HepG2 (cell line): ENCODE measurements at regions not wholly inside any gene's neighbourhood (a gene's known extent, or its start where the extent isn't known, plus 50 kb on each side); places are given as distances from the start of the nearest gene placed in this dataset.

Experiments
- ATAC-seq: fragments of 200-7000 bp; cut with Tn5 transposase; 3 replicates; pipeline ENCODE4 v1.9.1; 2020; ENCODE audit warnings: mild to moderate bottlenecking, moderate library complexity
- BruUV-seq: library from RNA; stranded (reverse); fragments of 400-500 nt; replicated peaks from 2 replicates; lab custom pipeline; 2021; lab: Mats Ljungman, UMichigan
- CTCF ChIA-PET: fragments of 300-600 bp; formaldehyde crosslinking; extraction: SDS; loops from one replicate; lab custom pipeline; 2021; ENCODE audit warnings: low total read pairs, inconsistent platforms, low intra/inter-chr PET ratio; lab: Yijun Ruan, JAX
- POLR2A ChIA-PET: fragments of 350-600 bp; sonication (Branson Sonifier 250); formaldehyde crosslinking; loops from one replicate; lab custom pipeline; 2020; ENCODE audit warnings: antibody characterized with exemption, inconsistent platforms; lab: Yijun Ruan, JAX
- DNase-seq: peaks from one replicate; pipeline ENCODE4 v3.0.0-alpha.2; 2015; ENCODE audit warnings: low spot score
- FAIRE-seq: peaks from 3 replicates; lab custom pipeline; 2011; peaks lifted over from hg19 to GRCh38; lab: Jason Lieb, UNC
- H2AFZ ChIP-seq: one replicate; pipeline ENCODE4 v1.6.1; 2011; ENCODE audit warnings: low read length, inconsistent platforms
- H3K27ac ChIP-seq: fragments of 300-600 bp; 3 replicates; pipeline ENCODE4 v1.8.0; 2011; ENCODE audit warnings: mixed run types, mild to moderate bottlenecking, mixed read lengths, low read length, inconsistent platforms; ENCODE audit not compliant: insufficient read depth; ENCODE audit errors: extremely low read length
- H3K27me3 ChIP-seq, 2 experiments: fragments of 200-600 bp in 1 of 2; 2 replicates in 1 of 2; 3 replicates in 1 of 2; pipeline versions ENCODE4 v1.6.0 to v1.8.0; 2011; ENCODE audit warnings: low read length in 2 of 2, mild to moderate bottlenecking in 2 of 2, moderate library complexity in 2 of 2, inconsistent platforms in 1 of 2; ENCODE audit not compliant: insufficient read depth in 2 of 2, control insufficient read depth in 1 of 2
- H3K36me3 ChIP-seq, 2 experiments: fragments of 200-600 bp in 1 of 2; replicated peaks in 1 of 2; 2 replicates in 1 of 2; 3 replicates in 1 of 2; pipeline versions ENCODE4 v1.5.1 to v1.8.0; 2011; ENCODE audit warnings: low read length in 2 of 2, inconsistent platforms in 1 of 2; ENCODE audit not compliant: insufficient read depth in 2 of 2, control insufficient read depth in 1 of 2
- H3K4me1 ChIP-seq: 2 replicates; pipeline ENCODE4 v1.5.1; 2012; ENCODE audit warnings: low read length, inconsistent platforms; ENCODE audit not compliant: insufficient read depth
- H3K4me2 ChIP-seq: 2 replicates; pipeline ENCODE4 v1.6.0; 2011; ENCODE audit warnings: low read depth, low read length, inconsistent platforms
- H3K4me3 ChIP-seq, 3 experiments: fragments of 200-600 bp in 1 of 3; sonication (generic), shearing (Covaris generic) in 1 of 3; replicated peaks in 1 of 3; 2 replicates each; pipeline ENCODE4 v1.5.1; 2011 to 2016; ENCODE audit warnings: low read length in 3 of 3, inconsistent platforms in 2 of 3, low read depth in 2 of 3, mild to moderate bottlenecking in 2 of 3, control low read depth in 1 of 3, mixed read lengths in 1 of 3; ENCODE audit not compliant: insufficient read depth in 1 of 3
- H3K79me2 ChIP-seq: one replicate; pipeline ENCODE4 v1.6.1; 2011; ENCODE audit warnings: low read length, inconsistent platforms; ENCODE audit not compliant: insufficient read depth
- H3K9ac ChIP-seq: 2 replicates; pipeline ENCODE4 v1.6.0; 2011; ENCODE audit warnings: mild to moderate bottlenecking, low read depth, low read length, inconsistent platforms; ENCODE audit not compliant: insufficient read depth
- H3K9me3 ChIP-seq: 2 replicates; pipeline ENCODE4 v1.5.1; 2012; ENCODE audit warnings: mild to moderate bottlenecking, low read length
- H4K20me1 ChIP-seq: 2 replicates; pipeline ENCODE4 v1.6.0; 2011; ENCODE audit warnings: inconsistent platforms, mild to moderate bottlenecking, low read length, moderate library complexity; ENCODE audit not compliant: insufficient read depth
- BCL6 ChIP-seq: IDR thresholded peaks from 2 replicates; pipeline ENCODE4 v1.6.1; 2016; ENCODE audit warnings: missing genetic modification reagents, missing compliant biosample characterization
- EP300 ChIP-seq, 3 experiments: sonication (generic) in 1 of 3; formaldehyde crosslinking in 1 of 3; IDR thresholded peaks; 2 replicates each; pipeline versions ENCODE4 v1.5.1 to v1.6.1; 2011 to 2020; ENCODE audit warnings: low read depth in 2 of 3, low read length in 2 of 3, borderline replicate concordance in 1 of 3, improper control_type of control experiment in 1 of 3, mild to moderate bottlenecking in 1 of 3, missing genetic modification reagents in 1 of 3, moderate library complexity in 1 of 3
- GABPA ChIP-seq, 2 experiments: IDR thresholded peaks; 2 replicates each; pipeline ENCODE4 v1.6.1; 2011 to 2016; ENCODE audit warnings: low read depth in 2 of 2, low read length in 1 of 2, missing biosample characterization in 1 of 2, missing genetic modification characterization in 1 of 2
- MED13 ChIP-seq: sonication (generic); formaldehyde crosslinking; IDR thresholded peaks from 2 replicates; pipeline ENCODE4 v1.5.0; 2020; ENCODE audit warnings: missing genetic modification reagents
- NFRKB ChIP-seq: fragments of 450-650 bp; IDR thresholded peaks from 2 replicates; pipeline ENCODE4 v1.6.1; 2017
- SATB2 ChIP-seq: sonication (generic); formaldehyde crosslinking; IDR thresholded peaks from 2 replicates; pipeline ENCODE4 v1.5.0; 2020; ENCODE audit warnings: missing genetic modification reagents
- TRIM22 ChIP-seq: fragments of 450-650 bp; IDR thresholded peaks from 2 replicates; pipeline ENCODE4 v1.6.1; 2017
- ZNF709 ChIP-seq: sonication (generic); formaldehyde crosslinking; IDR thresholded peaks from 2 replicates; pipeline ENCODE4 v1.5.0; 2020; ENCODE audit warnings: mild to moderate bottlenecking, missing genetic modification reagents
- ZNF777 ChIP-seq: sonication (generic); formaldehyde crosslinking; IDR thresholded peaks from 2 replicates; pipeline ENCODE4 v1.4.0; 2020; ENCODE audit warnings: missing genetic modification reagents
- WGBS: methylation state at CpG from one replicate; pipeline ENCODE4 v1.1.6; 2017; ENCODE audit warnings: low lambda C conversion rate; 5-methylcytosine and 5-hydroxymethylcytosine counted together
- in situ Hi-C: cut with HindIII; loops from 2 replicates; pipeline ENCODE4 v1.10.0; 2017; ENCODE audit warnings: low pct_unique_long_range_greater_than_20kb; ENCODE audit not compliant: extremely low pct_ligation_motif_present
- intact Hi-C: fragments of 100-400 bp; cut with micrococcal nuclease; formaldehyde crosslinking; loops from one replicate; pipeline ENCODE4 v1.10.0; 2022; ENCODE audit not compliant: unreplicated experiment

GRCh38 chrX:94752434-94753169 is 1078.6 kb downstream of the FAM133A start:
- no peak for FAIRE-seq
- 3% methylated on average over 3 of the region's 3 CpGs for WGBS
- Histone ChIP-seq H3K79me2 (no peaks in the 10 kb centered on the region), H3K4me2 (no peak overlapping the region), H2AFZ (no peak overlapping the region), H3K4me3 (no peak overlapping the region), H3K9me3 (no peaks in the 10 kb centered on the region), H4K20me1 (no peaks in the 10 kb centered on the region), H3K36me3 (no peaks in the 10 kb centered on the region), H3K27me3 (no peaks in the 10 kb centered on the region), H3K27ac (no peak overlapping the region), H3K9ac (no peak overlapping the region), H3K4me1 (no peaks in the 10 kb centered on the region)
- ChIA-PET POLR2A (no interaction called here), CTCF (no interaction called here)
- DNase-seq: no peak
- intact Hi-C loops (no loop called here), in situ Hi-C loops (no loop called here)
- no peak for ATAC-seq
- no peak for TF ChIP-seq GABPA (IDR thresholded peaks at IDR 0.05; ENCODE audit: low read depth, low read length)
- TF ChIP-seq GABPA (CRISPR knock-in tag; IDR thresholded peaks at IDR 0.05; ENCODE audit: low read depth): no peak
- no peak for TF ChIP-seq BCL6
- no peak for TF ChIP-seq EP300 (IDR thresholded peaks at IDR 0.05; ENCODE audit: low read depth in 2 of 2, low read length in 2 of 2)
- TF ChIP-seq EP300 (CRISPR knock-in tag; IDR thresholded peaks at IDR 0.05; ENCODE audit: borderline replicate concordance): no peak
- no peak for TF ChIP-seq ZNF709 (CRISPR knock-in tag)
- TF ChIP-seq SATB2 (CRISPR knock-in tag): no peak
- no peak for TF ChIP-seq TRIM22
- TF ChIP-seq MED13 (CRISPR knock-in tag): no peak
- TF ChIP-seq NFRKB: no peak
- TF ChIP-seq ZNF777 (CRISPR knock-in tag): no peak
- BruUV-seq: no TSS peak
